ENCODE measurements at regions not wholly inside any gene's neighbourhood (a gene's known extent, or its start where the extent isn't known, plus 50 kb on each side); places are given as distances from the start of the nearest gene placed in this dataset.

DNA sequence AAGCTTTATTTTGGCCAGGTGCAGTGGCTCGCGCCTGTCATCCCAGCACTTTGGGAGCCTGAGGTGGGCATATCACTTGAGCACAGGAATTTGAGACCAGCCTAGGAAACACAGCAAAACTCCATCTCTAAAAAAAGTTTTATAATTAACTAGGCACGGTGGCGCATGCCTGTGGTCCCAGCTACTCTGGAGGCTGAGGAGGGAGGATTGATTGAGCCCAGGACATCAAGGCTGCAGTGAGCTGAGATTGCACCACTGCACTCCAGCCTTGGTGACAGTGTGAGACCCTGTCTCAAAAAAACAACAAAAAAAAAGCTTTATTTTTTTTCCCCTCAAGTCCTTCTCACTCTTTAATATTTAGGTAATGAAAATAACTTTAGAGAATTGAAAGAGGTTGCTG lies 100.8 kb upstream of the CMC1 start:
- TF ChIP-seq, protein P1, sequence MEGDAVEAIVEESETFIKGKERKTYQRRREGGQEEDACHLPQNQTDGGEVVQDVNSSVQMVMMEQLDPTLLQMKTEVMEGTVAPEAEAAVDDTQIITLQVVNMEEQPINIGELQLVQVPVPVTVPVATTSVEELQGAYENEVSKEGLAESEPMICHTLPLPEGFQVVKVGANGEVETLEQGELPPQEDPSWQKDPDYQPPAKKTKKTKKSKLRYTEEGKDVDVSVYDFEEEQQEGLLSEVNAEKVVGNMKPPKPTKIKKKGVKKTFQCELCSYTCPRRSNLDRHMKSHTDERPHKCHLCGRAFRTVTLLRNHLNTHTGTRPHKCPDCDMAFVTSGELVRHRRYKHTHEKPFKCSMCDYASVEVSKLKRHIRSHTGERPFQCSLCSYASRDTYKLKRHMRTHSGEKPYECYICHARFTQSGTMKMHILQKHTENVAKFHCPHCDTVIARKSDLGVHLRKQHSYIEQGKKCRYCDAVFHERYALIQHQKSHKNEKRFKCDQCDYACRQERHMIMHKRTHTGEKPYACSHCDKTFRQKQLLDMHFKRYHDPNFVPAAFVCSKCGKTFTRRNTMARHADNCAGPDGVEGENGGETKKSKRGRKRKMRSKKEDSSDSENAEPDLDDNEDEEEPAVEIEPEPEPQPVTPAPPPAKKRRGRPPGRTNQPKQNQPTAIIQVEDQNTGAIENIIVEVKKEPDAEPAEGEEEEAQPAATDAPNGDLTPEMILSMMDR (IDR thresholded peaks at IDR 0.05 in 2 of 3, conservative IDR thresholded peaks at IDR 0.05 in 1 of 3; ENCODE audit: insufficient read depth in 2 of 3, low read depth in 1 of 3, low read length in 3 of 3), result no peak
- TF ChIP-seq FOSL1 (tag; conservative IDR thresholded peaks at IDR 0.05), result no peak
- TF ChIP-seq LEF1 (IDR thresholded peaks at IDR 0.05), result no peak
- TF ChIP-seq TCF3 (CRISPR knock-in tag; IDR thresholded peaks at IDR 0.05), result no peak
- TF ChIP-seq POLR2A (conservative IDR thresholded peaks at IDR 0.05), result no peak
- no peak for TF ChIP-seq ETV6 (IDR thresholded peaks at IDR 0.05; ENCODE audit: borderline replicate concordance in 1 of 2, low read depth in 2 of 2, low read length in 1 of 2)
- no peak for TF ChIP-seq ETV6 (CRISPR knock-in tag; IDR thresholded peaks at IDR 0.05; ENCODE audit: borderline replicate concordance)
- no peak for TF ChIP-seq KDM1A (IDR thresholded peaks at IDR 0.05)
- TF ChIP-seq FOXJ3 (CRISPR knock-in tag; IDR thresholded peaks at IDR 0.05), result no peak
- TF ChIP-seq XRCC4 (IDR thresholded peaks at IDR 0.05; ENCODE audit: extremely low read depth, insufficient read depth, insufficient read length), result no peak
- TF ChIP-seq GABPA (tag; conservative IDR thresholded peaks at IDR 0.05; ENCODE audit: low read depth), result no peak

Measured in K562 (cell line).